ENCODE measurements at regions not wholly inside any gene's neighbourhood (a gene's known extent, or its start where the extent isn't known, plus 50 kb on each side); places are given as distances from the start of the nearest gene placed in this dataset.

GRCh38 chr11:90919332-90919731 lies 696.5 kb upstream of the CHORDC1 start:
- TF ChIP-seq CTCF (IDR thresholded peaks at IDR 0.05), result no peak
- no peak overlapping the region for H3K27ac Mint-ChIP-seq
- H3K27me3 ChIP-seq (ENCODE audit: control insufficient read depth, insufficient read depth, low read length), result no peaks in the 10 kb centered on the region
- H3K27me3 Mint-ChIP-seq (ENCODE audit: low read depth in 2 of 2), result no peaks in the 10 kb centered on the region
- H3K27ac ChIP-seq (ENCODE audit: low read length), result no peak overlapping the region
- 60% methylated on average over 1 of the region's 2 CpGs for WGBS (ENCODE audit: insufficient coverage)
- no peaks in the 10 kb centered on the region for H3K36me3 ChIP-seq (ENCODE audit: control insufficient read depth, insufficient read depth, low read length)
- no peak overlapping the region for H3K4me3 Mint-ChIP-seq
- no peak overlapping the region for H3K4me3 ChIP-seq (ENCODE audit: low read length)
- DNase-seq (no peak), ATAC-seq (no peak)
- H3K4me1 ChIP-seq (ENCODE audit: control insufficient read depth, insufficient read depth, low read length), result no peaks in the 10 kb centered on the region
- H3K4me1 Mint-ChIP-seq, result no peaks in the 10 kb centered on the region
- no peaks in the 10 kb centered on the region for H3K9me3 ChIP-seq (ENCODE audit: control insufficient read depth, insufficient read depth, low read length)
- intact Hi-C loops (cut with micrococcal nuclease), result no loop called here
- no peaks in the 10 kb centered on the region for H3K36me3 Mint-ChIP-seq
- peaks cover 5 to 17% of the 10 kb centered on the region in 2 donors for H3K9me3 Mint-ChIP-seq

- Mint-ChIP-seq H3K4me1 (no peaks in the 10 kb centered on the region), H3K4me3 (no peak overlapping the region), H3K27me3 (ENCODE audit: low read depth in 2 of 2) (no peaks in the 10 kb centered on the region), H3K36me3 (no peaks in the 10 kb centered on the region), H3K9me3 (peaks cover 3 to 18% of the 10 kb centered on the region in 2 donors), H3K27ac (no peak overlapping the region)
- Histone ChIP-seq H3K9me3 (ENCODE audit: control insufficient read depth, insufficient read depth, low read length) (no peaks in the 10 kb centered on the region), H3K27ac (ENCODE audit: low read length) (no peak overlapping the region), H3K4me1 (ENCODE audit: control insufficient read depth, insufficient read depth, low read length) (no peaks in the 10 kb centered on the region), H3K4me3 (ENCODE audit: low read length) (no peak overlapping the region), H3K36me3 (ENCODE audit: control insufficient read depth, insufficient read depth, low read length) (no peaks in the 10 kb centered on the region), H3K27me3 (ENCODE audit: control insufficient read depth, insufficient read depth, low read length) (no peaks in the 10 kb centered on the region)
- DNase-seq, result no peak
- intact Hi-C loops (cut with micrococcal nuclease), result no loop called here
- no peak for ATAC-seq
- no peak for TF ChIP-seq CTCF (IDR thresholded peaks at IDR 0.05)
These were observed 693.9 kb upstream of the CHORDC1 start for GRCh38 chr11:90916706-90917105.

- Histone ChIP-seq H3K27me3 (ENCODE audit: control insufficient read depth, insufficient read depth, low read length) (no peaks in the 10 kb centered on the region), H3K4me3 (ENCODE audit: low read length) (no peak overlapping the region), H3K36me3 (ENCODE audit: control insufficient read depth, insufficient read depth, low read length) (no peaks in the 10 kb centered on the region), H3K27ac (ENCODE audit: low read length) (no peak overlapping the region), H3K4me1 (ENCODE audit: control insufficient read depth, insufficient read depth, low read length) (no peaks in the 10 kb centered on the region), H3K9me3 (ENCODE audit: control insufficient read depth, insufficient read depth, low read length) (no peaks in the 10 kb centered on the region)
- Mint-ChIP-seq H3K4me1 (no peaks in the 10 kb centered on the region), H3K36me3 (no peaks in the 10 kb centered on the region), H3K27me3 (ENCODE audit: low read depth in 2 of 2) (no peaks in the 10 kb centered on the region), H3K9me3 (peaks cover 0 to 18% of the 10 kb centered on the region in 2 donors), H3K27ac (no peak overlapping the region), H3K4me3 (no peak overlapping the region)
- DNase-seq (no peak), ATAC-seq (no peak)
- TF ChIP-seq CTCF (IDR thresholded peaks at IDR 0.05), result no peak
- intact Hi-C loops (cut with micrococcal nuclease), result no loop called here
- WGBS (ENCODE audit: insufficient coverage), result 89% methylated on average over 1 of the region's 2 CpGs
These were observed 690.4 kb upstream of the CHORDC1 start for GRCh38 chr11:90913131-90913668.

GRCh38 chr11:90912631-90913030 lies 689.8 kb upstream of the CHORDC1 start:
- Histone ChIP-seq H3K9me3 (ENCODE audit: control insufficient read depth, insufficient read depth, low read length) (no peaks in the 10 kb centered on the region), H3K4me1 (ENCODE audit: control insufficient read depth, insufficient read depth, low read length) (no peaks in the 10 kb centered on the region), H3K4me3 (ENCODE audit: low read length) (no peak overlapping the region), H3K27ac (ENCODE audit: low read length) (no peak overlapping the region), H3K36me3 (ENCODE audit: control insufficient read depth, insufficient read depth, low read length) (no peaks in the 10 kb centered on the region), H3K27me3 (ENCODE audit: control insufficient read depth, insufficient read depth, low read length) (no peaks in the 10 kb centered on the region)
- Mint-ChIP-seq H3K27me3 (ENCODE audit: low read depth in 2 of 2) (no peaks in the 10 kb centered on the region), H3K36me3 (no peaks in the 10 kb centered on the region), H3K4me1 (no peaks in the 10 kb centered on the region), H3K4me3 (no peak overlapping the region), H3K27ac (no peak overlapping the region), H3K9me3 (peaks cover 0 to 17% of the 10 kb centered on the region in 2 donors)
- no peak for DNase-seq
- TF ChIP-seq CTCF (IDR thresholded peaks at IDR 0.05), result no peak
- 89% methylated on average over 4 of the region's 5 CpGs for WGBS (ENCODE audit: insufficient coverage)
- intact Hi-C loops (cut with micrococcal nuclease), result no loop called here
- ATAC-seq, result no peak

All from natural killer cell (primary cell).